ENCODE measurements at regions not wholly inside any gene's neighbourhood (a gene's known extent, or its start where the extent isn't known, plus 50 kb on each side); places are given as distances from the start of the nearest gene placed in this dataset.
"Not testable (repeated sequence)": the region's sequence is repeated elsewhere in the genome, so short reads cannot be mapped to it uniquely, and the experiment has no call there.

- ATAC-seq; DNase-seq (ENCODE audit: low spot score); intact Hi-C loops (cut with DNase I): not testable (repeated sequence)
Measured at GRCh38 chr15:22358932-22359331, 99.8 kb upstream of the GOLGA6L22 start.

- intact Hi-C loops (cut with DNase I); ATAC-seq; DNase-seq (ENCODE audit: low spot score): not testable (repeated sequence)
Measured at GRCh38 chr15:22359587-22359986, 99.1 kb upstream of the GOLGA6L22 start.

- intact Hi-C loops (cut with DNase I); DNase-seq (ENCODE audit: low spot score); ATAC-seq: not testable (repeated sequence)
Measured at GRCh38 chr15:22360696-22361095, 98.0 kb upstream of the GOLGA6L22 start.

- intact Hi-C loops (cut with DNase I); ATAC-seq: not testable (repeated sequence)
Measured at GRCh38 chr15:22362502-22362901, 96.2 kb upstream of the GOLGA6L22 start.

GRCh38 chr15:22371246-22371834, 87.4 kb upstream of the GOLGA6L22 start:
- ATAC-seq; DNase-seq (ENCODE audit: low spot score); intact Hi-C loops (cut with DNase I): not testable (repeated sequence)

More at GRCh38 chr15:22362502-22362901, 96.2 kb upstream of the GOLGA6L22 start:
- DNase-seq (ENCODE audit: low spot score): not testable (repeated sequence)

GRCh38 chr15:22374531-22374930, 84.2 kb upstream of the GOLGA6L22 start:
- ATAC-seq; intact Hi-C loops (cut with DNase I); DNase-seq (ENCODE audit: low spot score): not testable (repeated sequence)

- ATAC-seq; DNase-seq (ENCODE audit: low spot score); intact Hi-C loops (cut with DNase I): not testable (repeated sequence)
Measured at GRCh38 chr15:22375829-22376228, 82.9 kb upstream of the GOLGA6L22 start.

- DNase-seq (ENCODE audit: low spot score); ATAC-seq; intact Hi-C loops (cut with DNase I): not testable (repeated sequence)
Measured at GRCh38 chr15:22377859-22378258, 80.8 kb upstream of the GOLGA6L22 start.

GRCh38 chr15:22387691-22388090, 71.0 kb upstream of the GOLGA6L22 start:
- DNase-seq (ENCODE audit: low spot score); ATAC-seq; intact Hi-C loops (cut with DNase I): not testable (repeated sequence)

- intact Hi-C loops (cut with DNase I); DNase-seq (ENCODE audit: low spot score): not testable (repeated sequence)
- ATAC-seq: peak; percentile 30
Measured at GRCh38 chr15:22388365-22388764, 70.3 kb upstream of the GOLGA6L22 start.

- intact Hi-C loops (cut with DNase I); ATAC-seq; DNase-seq (ENCODE audit: low spot score): not testable (repeated sequence)
Measured at GRCh38 chr15:22401207-22401606, 57.5 kb upstream of the GOLGA6L22 start.

- ATAC-seq; DNase-seq (ENCODE audit: low spot score); intact Hi-C loops (cut with DNase I): not testable (repeated sequence)
Measured at GRCh38 chr15:22401703-22402102, 57.0 kb upstream of the GOLGA6L22 start.

- intact Hi-C loops (cut with DNase I); DNase-seq (ENCODE audit: low spot score); ATAC-seq: not testable (repeated sequence)
Measured at GRCh38 chr15:22405765-22406164, 52.9 kb upstream of the GOLGA6L22 start.

All from sciatic nerve (tissue), 2 donors.